B cell (primary cell): ENCODE measurements at regions not wholly inside any gene's neighbourhood (a gene's known extent, or its start where the extent isn't known, plus 50 kb on each side); places are given as distances from the start of the nearest gene placed in this dataset.

ENCODE experiments used
- ATAC-seq: fragments of 200-7000 bp; cut with Tn5 transposase; one replicate; pipeline ENCODE4 v1.10.0; 2021; ENCODE audit warnings: low read depth, mild to moderate bottlenecking, moderate number of reproducible peaks, moderate library complexity
- CTCF ChIA-PET: fragments of 350-600 bp; sonication (Branson Sonifier 250); formaldehyde crosslinking; loops from one replicate; lab custom pipeline; 2021; ENCODE audit warnings: antibody characterized with exemption, inconsistent platforms; lab: Charles Lee
- POLR2A ChIA-PET: fragments of 350-600 bp; sonication (Branson Sonifier 250); formaldehyde crosslinking; loops from one replicate; lab custom pipeline; 2021; ENCODE audit warnings: antibody characterized with exemption; lab: Charles Lee
- DNase-seq: peaks from one replicate; pipeline ENCODE4 v3.0.0; 2013
- H2AFZ ChIP-seq: 2 replicates; pipeline ENCODE4 v1.6.1; 2012; ENCODE audit warnings: mild to moderate bottlenecking, low read depth, low read length; ENCODE audit not compliant: insufficient read depth, poor library complexity, severe bottlenecking
- H3K27ac ChIP-seq, 2 donors: 1 replicate in 1 of 2; 2 replicates in 1 of 2; pipeline ENCODE4 v1.5.1; 2012 to 2013; ENCODE audit warnings: low read length in 2 of 2, mild to moderate bottlenecking in 2 of 2, moderate library complexity in 1 of 2
- H3K27me3 ChIP-seq, 4 experiments: fragments of 200-600 bp in 1 of 4; sonication (generic) in 1 of 4; replicated peaks in 1 of 4; 1 replicate in 2 of 4; 2 replicates in 2 of 4; pipeline versions ENCODE4 v1.6.1 to v1.7.0; 2013 to 2016; ENCODE audit warnings: low read length in 3 of 4, mild to moderate bottlenecking in 2 of 4, mixed read lengths in 1 of 4, moderate library complexity in 1 of 4; ENCODE audit not compliant: insufficient read depth in 4 of 4, control insufficient read depth in 3 of 4; ENCODE audit errors: control extremely low read depth in 1 of 4
- H3K36me3 ChIP-seq, 2 experiments: replicated peaks in 1 of 2; 1 replicate in 1 of 2; 2 replicates in 1 of 2; pipeline versions ENCODE4 v1.6.1 to v1.7.1; 2013; ENCODE audit warnings: low read length in 1 of 2; ENCODE audit not compliant: insufficient read depth in 2 of 2, control insufficient read depth in 1 of 2; ENCODE audit errors: control extremely low read depth in 1 of 2, extremely low read depth in 1 of 2
- H3K4me1 ChIP-seq, 2 donors: fragments of 200-600 bp in 1 of 2; sonication (generic) in 1 of 2; 1 replicate in 1 of 2; 2 replicates in 1 of 2; pipeline versions ENCODE4 v1.5.1 to v1.6.1; 2013 to 2017; ENCODE audit warnings: low read length in 2 of 2; ENCODE audit not compliant: control insufficient read depth in 2 of 2, insufficient read depth in 2 of 2
- H3K4me2 ChIP-seq: replicated peaks from 2 replicates; pipeline ENCODE3; 2012; ENCODE audit warnings: mild to moderate bottlenecking, low read depth, low read length; ENCODE audit not compliant: poor library complexity, severe bottlenecking
- H3K4me3 ChIP-seq, 5 experiments: fragments of 200-600 bp in 1 of 5; sonication (generic) in 1 of 5; 1 replicate in 3 of 5; 2 replicates in 2 of 5; pipeline versions ENCODE4 v1.5.1 to v1.7.0; 2011 to 2016; ENCODE audit warnings: low read length in 4 of 5, mild to moderate bottlenecking in 4 of 5, low read depth in 2 of 5, control low read depth in 1 of 5, moderate library complexity in 1 of 5; ENCODE audit not compliant: insufficient read depth in 1 of 5; ENCODE audit errors: control extremely low read depth in 1 of 5, extremely low read depth in 1 of 5
- H3K79me2 ChIP-seq: fragments of 200-600 bp; sonication (generic); one replicate; pipeline ENCODE4 v1.6.0; 2016; ENCODE audit warnings: low read length; ENCODE audit not compliant: control insufficient read depth, insufficient read depth
- H3K9ac ChIP-seq: fragments of 200-600 bp; sonication (generic); 2 replicates; pipeline ENCODE4 v1.6.1; 2017; ENCODE audit warnings: mild to moderate bottlenecking, low read length, moderate library complexity
- H3K9me3 ChIP-seq, 3 donors: one replicate each; pipeline versions ENCODE4 v1.6.1 to v1.7.1; 2013; ENCODE audit warnings: low read length in 2 of 3; ENCODE audit not compliant: control insufficient read depth in 2 of 3, insufficient read depth in 1 of 3; ENCODE audit errors: control extremely low read depth in 1 of 3
- H4K20me1 ChIP-seq: 2 replicates; pipeline ENCODE4 v1.6.0; 2012; ENCODE audit warnings: mild to moderate bottlenecking, low read length; ENCODE audit not compliant: insufficient read depth, control insufficient read depth, poor library complexity, severe bottlenecking
- H3K27ac Mint-ChIP-seq: one replicate; pipeline ENCODE4 v1.8.0; 2021; ENCODE audit warnings: mixed read lengths
- H3K27me3 Mint-ChIP-seq: one replicate; pipeline ENCODE4 v1.8.0; 2021; ENCODE audit warnings: mixed read lengths
- H3K4me1 Mint-ChIP-seq: one replicate; pipeline ENCODE4 v1.8.0; 2021; ENCODE audit warnings: mixed read lengths
- H3K4me3 Mint-ChIP-seq: one replicate; pipeline ENCODE4 v1.8.0; 2021; ENCODE audit warnings: mixed read lengths
- H3K9me3 Mint-ChIP-seq: one replicate; pipeline ENCODE4 v1.8.0; 2022; ENCODE audit warnings: mixed read lengths; ENCODE audit not compliant: insufficient read depth
- CTCF ChIP-seq: fragments of 200-600 bp; IDR thresholded peaks from one replicate; pipeline ENCODE4 v1.8.0; 2022; ENCODE audit warnings: antibody characterized with exemption, mild to moderate bottlenecking
- EZH2 ChIP-seq: IDR thresholded peaks from 2 replicates; pipeline ENCODE4 v1.6.1; 2012; ENCODE audit warnings: borderline replicate concordance, low read depth, mild to moderate bottlenecking, moderate library complexity, low read length; ENCODE audit not compliant: insufficient read depth, poor library complexity, severe bottlenecking
- WGBS: methylation state at CpG from one replicate; pipeline ENCODE4 v1.1.5; 2013; ENCODE audit warnings: missing lambda C conversion rate; ENCODE audit not compliant: insufficient coverage; 5-methylcytosine and 5-hydroxymethylcytosine counted together
- intact Hi-C: fragments of 100-400 bp; cut with micrococcal nuclease; formaldehyde crosslinking; loops from one replicate; pipeline ENCODE4 v1.10.0; 2022

GRCh38 chr14:85186082-85186481 lies 343.9 kb upstream of the FLRT2 start:
- TF ChIP-seq EZH2 (no peak), CTCF (no peak)
- Histone ChIP-seq H3K9ac (no peak overlapping the region), H4K20me1 (no peaks in the 10 kb centered on the region), H3K27ac (no peak overlapping the region), H3K79me2 (no peaks in the 10 kb centered on the region), H2AFZ (no peak overlapping the region), H3K9me3 (peaks cover 1 to 5% (median 3%) of the 10 kb centered on the region in 3 donors), H3K4me2 (no peak overlapping the region), H3K36me3 (no peaks in the 10 kb centered on the region), H3K4me1 (no peaks in the 10 kb centered on the region), H3K4me3 (no peak overlapping the region), H3K27me3 (no peaks in the 10 kb centered on the region)
- Mint-ChIP-seq H3K4me1 (no peaks in the 10 kb centered on the region), H3K27me3 (no peaks in the 10 kb centered on the region), H3K9me3 (peaks cover 5% of the 10 kb centered on the region), H3K27ac (no peak overlapping the region), H3K4me3 (no peak overlapping the region)
- intact Hi-C loops = no loop called here
- CTCF ChIA-PET = no interaction called here
- 73% methylated on average over 7 of the region's 8 CpGs for WGBS
- ATAC-seq (no peak), DNase-seq (no peak)
- POLR2A ChIA-PET = no interaction called here

- H3K36me3 ChIP-seq = no peaks in the 10 kb centered on the region
- ChIA-PET POLR2A (no interaction called here), CTCF (no interaction called here)
- ATAC-seq = no peak
- H3K4me2 ChIP-seq = no peak overlapping the region
- no peak for DNase-seq
- no peak overlapping the region for H3K4me3 Mint-ChIP-seq
- H3K9me3 ChIP-seq = peaks cover 1 to 3% (median 2%) of the 10 kb centered on the region in 3 donors
- H4K20me1 ChIP-seq = no peaks in the 10 kb centered on the region
- H3K27ac ChIP-seq = no peak overlapping the region
- H3K27me3 Mint-ChIP-seq = no peaks in the 10 kb centered on the region
- no peaks in the 10 kb centered on the region for H3K27me3 ChIP-seq
- no peak overlapping the region for H3K27ac Mint-ChIP-seq
- WGBS = no CpG with 5 or more reads among the region's 1 CpG
- no peaks in the 10 kb centered on the region for H3K79me2 ChIP-seq
- H2AFZ ChIP-seq = no peak overlapping the region
- peaks cover 5% of the 10 kb centered on the region for H3K9me3 Mint-ChIP-seq
- intact Hi-C loops = no loop called here
- H3K4me1 Mint-ChIP-seq = no peaks in the 10 kb centered on the region
- no peak overlapping the region for H3K9ac ChIP-seq
- TF ChIP-seq CTCF (no peak), EZH2 (no peak)
- H3K4me3 ChIP-seq = no peak overlapping the region
- no peaks in the 10 kb centered on the region for H3K4me1 ChIP-seq
Measured at GRCh38 chr14:85187521-85187920, 342.4 kb upstream of the FLRT2 start.
